GM21737 (cell line): ENCODE measurements at regions not wholly inside any gene's neighbourhood (a gene's known extent, or its start where the extent isn't known, plus 50 kb on each side); places are given as distances from the start of the nearest gene placed in this dataset.

Source experiments
- ATAC-seq: cut with Tn5 transposase; IDR thresholded peaks from one replicate; pipeline ENCODE4 v1.9.1; 2021; ENCODE audit warnings: mild to moderate bottlenecking, moderate library complexity; ENCODE audit not compliant: unreplicated experiment

DNA sequence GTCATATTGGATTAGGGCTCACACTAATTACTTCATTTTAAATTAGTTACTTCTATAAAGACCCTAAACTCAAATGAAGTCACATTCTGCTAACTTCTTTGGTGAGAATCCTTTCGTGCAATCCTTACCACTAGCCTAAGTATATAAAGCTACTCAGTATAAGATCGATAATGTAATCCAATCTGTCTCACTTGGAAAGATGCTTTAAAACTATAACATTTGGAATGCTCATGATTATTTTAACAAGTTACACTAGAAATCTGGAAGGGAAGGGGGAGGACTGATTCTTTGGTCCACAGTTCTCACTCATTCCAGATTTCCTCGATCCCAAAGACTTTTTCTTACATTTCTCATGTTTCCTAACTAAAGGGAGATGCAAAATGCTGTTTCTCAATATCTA lies 336.4 kb upstream of the SLIT2 start:
- no peak for ATAC-seq

DNA sequence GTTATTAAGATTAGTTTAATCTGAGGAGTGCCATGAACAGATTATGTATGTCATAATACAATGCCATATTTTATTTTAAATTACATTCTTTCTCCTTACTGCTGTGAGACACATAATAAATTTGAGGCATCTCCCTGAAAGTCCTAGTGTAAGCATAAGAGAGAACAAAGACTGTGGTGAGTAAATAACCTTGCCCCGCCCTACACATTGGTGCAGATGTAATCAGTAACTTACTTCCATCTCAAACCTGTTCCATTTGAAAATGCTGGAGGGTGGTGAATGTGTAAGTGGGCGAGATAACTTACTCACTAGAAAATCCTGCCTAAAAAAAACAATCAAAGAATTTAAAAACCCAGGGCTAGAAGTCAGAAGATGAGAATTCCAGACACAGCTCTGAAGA lies 338.1 kb upstream of the SLIT2 start:
- ATAC-seq = no peak

DNA sequence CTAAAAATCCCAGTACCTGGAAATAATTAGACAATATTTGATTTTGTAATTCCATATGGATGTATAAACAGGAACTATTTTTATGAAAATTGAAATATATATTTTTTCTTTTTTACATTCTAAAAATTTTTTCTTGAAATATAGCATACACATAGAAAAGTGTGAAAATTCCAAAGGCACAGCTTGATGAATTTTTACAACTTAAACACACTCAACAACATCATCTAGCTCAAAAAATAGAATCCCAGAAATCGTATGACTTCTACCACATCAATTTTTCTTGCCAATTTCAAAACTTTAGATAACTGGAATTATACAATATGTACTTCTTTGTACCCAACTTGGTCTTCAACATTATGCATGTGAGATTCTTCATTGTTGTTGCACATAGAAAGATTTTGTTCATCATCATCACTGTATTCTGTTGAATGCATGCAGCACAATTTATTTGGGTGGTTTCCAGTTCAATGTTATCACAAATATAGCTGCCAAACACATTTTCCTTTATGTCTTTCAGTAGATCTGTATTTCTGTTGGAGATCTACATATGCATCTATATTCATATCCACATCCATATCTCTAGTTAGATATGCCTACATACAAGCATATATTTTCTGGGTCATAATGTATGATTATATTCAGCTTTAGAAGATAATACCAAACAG lies 340.7 kb upstream of the SLIT2 start:
- no peak for ATAC-seq

DNA sequence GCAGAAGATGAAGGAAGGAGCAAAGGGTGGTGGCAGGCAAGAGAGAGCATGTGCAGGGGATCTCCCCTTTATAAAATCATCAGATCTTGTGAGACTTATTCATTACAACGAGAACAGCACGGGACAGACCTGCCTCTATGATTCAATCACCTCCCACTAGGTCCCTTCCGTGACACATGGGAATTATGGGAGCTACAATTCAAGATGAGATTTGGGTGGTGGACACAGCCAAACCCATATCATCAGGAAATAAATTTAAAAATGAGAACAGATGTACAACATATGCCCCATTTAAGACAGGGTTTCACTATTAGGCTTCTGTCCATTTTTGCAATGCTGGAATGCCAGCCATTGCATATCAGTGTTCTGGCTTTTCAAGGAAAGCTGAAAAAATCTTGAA lies 346.7 kb upstream of the SLIT2 start:
- ATAC-seq = no peak

DNA sequence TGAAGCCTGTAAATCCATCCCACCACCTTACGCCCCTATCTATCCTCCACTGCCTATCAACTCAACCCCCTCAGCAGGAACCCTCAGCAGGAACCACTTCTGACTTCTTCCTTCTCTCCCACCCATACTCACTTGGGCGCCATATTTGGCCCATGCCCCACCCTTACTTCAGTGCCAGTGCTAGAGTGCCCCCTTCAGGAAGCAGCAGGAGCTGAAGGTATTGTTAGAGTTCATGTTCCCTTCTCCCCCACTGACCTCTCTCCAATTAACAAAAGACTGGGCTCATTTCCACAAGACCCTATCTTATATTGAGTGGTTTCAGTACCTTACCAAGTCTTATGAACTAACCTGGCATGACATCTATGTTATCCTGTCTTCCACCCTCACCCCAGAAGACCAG lies 363.1 kb upstream of the SLIT2 start:
- ATAC-seq = no peak

DNA sequence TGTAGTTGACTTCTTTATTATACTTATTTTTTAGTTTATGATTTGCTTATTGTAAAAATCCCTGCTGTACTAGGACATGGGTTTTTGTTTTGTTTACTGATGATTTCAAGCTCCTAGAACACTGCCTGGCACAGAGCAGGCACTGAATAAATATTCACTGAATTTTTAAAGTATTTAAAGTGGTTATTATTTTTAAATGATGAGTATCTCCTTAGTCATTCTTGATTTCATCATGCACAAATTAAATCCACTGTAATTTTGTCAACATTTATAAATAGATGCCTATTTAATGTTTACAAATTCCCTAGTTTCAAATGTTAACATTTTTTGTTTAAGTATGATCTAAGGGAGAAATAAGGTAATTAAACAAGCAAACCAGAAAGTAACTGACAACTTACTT lies 367.9 kb upstream of the SLIT2 start:
- no peak for ATAC-seq

DNA sequence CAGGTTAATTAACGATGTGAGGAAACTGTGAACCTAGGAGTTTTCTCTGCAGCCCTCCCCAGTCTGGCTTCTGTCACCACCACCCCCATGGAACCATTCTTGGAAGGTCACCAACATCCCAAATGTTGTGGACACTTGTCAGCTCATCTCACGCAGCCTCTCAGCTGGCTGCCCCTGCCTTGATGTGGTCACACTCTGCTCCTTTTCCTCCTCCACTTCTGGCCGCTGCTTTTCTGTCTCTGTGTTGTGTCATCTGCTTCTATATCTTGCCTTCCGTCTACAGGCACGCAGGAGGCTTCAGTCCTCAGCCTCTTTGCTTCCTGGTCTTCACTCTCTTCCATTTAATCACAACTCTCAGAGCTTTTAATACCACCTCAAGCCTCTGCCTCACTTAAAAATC lies 371.5 kb upstream of the SLIT2 start:
- ATAC-seq = no peak

DNA sequence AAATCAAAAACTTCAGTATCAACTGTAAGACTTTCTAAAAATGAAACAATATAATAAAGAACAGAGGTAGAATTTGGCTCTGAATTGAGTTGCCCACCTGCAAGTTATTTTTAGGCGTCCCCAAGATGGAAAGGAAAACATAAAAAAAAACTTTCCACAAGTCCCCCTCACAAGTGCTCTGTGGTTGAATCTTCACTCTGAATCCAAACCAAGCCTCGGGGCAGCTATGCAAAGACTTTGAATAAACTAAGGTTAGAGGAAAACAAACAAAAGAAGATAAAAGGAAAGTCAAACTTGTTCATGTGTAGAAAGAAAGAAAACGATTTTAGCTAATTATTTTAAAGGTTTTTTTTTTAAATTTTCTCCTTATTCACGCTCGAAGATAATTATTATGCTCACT lies 372.4 kb upstream of the SLIT2 start:
- no peak for ATAC-seq

DNA sequence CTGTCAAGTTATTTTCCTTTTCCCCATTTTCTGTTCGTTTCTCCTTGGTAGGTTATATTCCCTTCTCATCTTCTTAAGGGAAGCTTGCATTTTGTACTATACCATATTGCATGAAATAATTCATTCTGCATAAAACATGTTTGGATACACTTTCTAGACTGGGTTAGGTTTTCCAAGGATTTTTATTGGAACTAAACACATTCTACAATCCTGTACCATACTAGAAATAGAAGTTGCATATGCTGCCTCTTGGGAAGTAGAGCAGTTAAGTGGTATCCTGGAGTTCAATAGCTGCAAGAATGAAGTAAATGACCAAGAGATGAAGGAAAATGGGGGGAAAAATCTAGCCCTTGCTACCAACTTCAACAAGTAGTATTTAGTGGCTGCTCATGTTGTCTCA lies 393.7 kb upstream of the SLIT2 start:
- no peak for ATAC-seq

DNA sequence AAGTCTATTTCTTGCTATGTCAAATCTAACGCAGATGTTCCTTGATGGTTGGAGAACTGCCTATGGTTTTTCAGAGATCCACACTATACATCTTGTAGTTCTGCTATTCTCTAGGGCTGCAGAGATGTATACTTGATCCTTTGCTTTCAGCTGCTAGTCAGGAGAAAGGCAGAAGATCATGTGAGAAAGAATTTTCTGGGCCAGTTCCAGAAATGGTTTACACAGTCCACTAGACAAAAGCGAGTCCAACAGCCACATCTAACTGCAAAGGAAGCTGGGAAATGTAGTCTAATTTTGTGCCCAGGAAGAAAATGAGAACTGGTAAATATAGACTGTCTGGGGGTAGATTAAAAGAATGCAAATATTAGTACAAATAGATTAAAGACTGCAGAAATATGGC lies 394.3 kb upstream of the SLIT2 start:
- ATAC-seq = no peak

DNA sequence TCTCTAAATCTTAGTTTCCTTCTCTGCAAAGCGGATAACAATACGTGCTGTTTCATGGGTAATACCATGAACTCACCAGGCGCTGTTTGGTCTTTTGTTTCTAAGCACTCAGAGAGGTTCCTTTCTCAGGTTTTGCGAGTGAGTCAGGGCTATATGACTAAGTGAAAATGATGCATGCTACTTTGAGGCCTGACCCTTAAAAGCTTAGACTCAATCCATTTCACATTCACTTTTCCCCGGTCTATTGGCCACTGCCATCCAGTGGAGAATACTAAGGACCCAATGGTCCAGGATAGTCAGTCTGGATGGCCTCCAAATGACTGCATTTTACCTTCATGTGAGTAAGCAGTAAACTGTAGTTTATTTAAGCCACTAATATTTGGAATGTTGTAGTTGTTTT lies 400.8 kb upstream of the SLIT2 start:
- ATAC-seq = no peak

DNA sequence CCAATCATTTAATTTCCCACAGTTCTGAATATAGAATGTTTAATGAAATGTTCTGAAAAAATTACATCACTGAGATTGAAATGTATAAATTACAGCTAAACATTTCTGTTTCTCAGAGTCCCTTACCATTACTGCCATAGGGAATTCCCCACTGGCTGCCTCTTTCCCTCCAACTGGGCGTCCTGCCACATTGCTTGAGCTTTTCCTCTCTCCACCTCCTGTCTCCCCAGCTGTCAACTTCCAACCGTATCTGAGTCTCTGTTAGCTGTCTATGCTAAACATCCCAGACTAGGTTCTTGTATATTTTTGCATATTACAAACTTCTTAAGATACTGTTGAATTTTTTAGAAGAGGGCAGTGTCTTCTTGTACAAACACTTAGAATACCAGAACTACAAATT lies 407.3 kb upstream of the SLIT2 start:
- no peak for ATAC-seq

DNA sequence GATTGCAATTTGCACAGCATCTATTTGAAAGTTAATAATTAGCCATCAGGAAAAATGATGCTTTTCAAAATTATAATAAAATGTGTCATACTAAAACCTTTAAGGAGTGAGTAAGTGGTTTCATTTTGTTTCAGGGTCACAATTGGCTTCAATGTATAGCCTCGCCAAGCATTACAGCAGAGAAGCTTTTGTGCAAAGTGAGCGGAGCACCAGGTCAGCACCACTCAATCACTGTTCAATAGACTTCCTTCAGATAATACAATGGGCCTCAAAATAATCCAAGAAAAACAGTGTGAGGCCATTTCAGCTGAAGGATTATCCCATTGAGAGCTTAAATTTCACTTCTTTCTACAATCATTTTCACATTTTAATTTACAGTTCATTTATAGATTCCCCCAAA lies 409.2 kb upstream of the SLIT2 start:
- ATAC-seq = no peak

DNA sequence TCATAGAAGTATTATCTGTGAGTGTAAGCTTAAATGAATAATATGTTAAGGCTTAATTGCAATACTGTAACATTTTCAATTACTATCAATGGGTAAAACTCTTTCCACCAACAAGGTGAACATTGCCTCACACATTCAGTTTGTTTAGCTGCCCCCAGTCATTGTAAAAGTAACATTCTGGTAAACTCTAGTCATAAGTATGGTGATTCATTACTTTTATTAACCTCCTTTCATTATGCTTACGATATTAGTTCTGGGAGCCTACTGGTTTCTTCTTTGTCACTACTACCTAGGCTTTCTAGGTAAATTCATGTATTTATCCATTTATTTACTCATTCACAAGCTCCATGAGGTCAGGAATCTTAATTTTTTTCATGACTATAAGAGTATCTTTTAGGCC lies 412.8 kb upstream of the SLIT2 start:
- no peak for ATAC-seq

DNA sequence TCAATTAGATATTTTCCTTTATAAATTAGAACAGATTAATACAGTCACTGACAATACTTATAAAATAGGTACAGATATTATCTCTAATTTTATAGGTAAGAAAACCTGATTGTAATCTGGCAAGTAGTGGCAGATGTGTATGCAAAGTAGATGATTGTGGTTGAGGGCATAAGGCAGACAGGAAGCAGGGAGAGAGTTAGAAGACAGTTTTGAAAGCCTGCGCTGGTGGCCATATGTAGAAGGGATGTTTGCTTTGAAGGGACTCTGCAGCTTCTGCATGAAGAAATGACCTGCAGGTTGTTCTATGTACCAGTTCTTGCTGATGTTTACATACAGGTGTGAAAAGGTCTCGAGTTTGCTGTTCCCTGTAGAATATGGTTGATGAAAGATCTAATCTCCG lies 416.3 kb upstream of the SLIT2 start:
- no peak for ATAC-seq

DNA sequence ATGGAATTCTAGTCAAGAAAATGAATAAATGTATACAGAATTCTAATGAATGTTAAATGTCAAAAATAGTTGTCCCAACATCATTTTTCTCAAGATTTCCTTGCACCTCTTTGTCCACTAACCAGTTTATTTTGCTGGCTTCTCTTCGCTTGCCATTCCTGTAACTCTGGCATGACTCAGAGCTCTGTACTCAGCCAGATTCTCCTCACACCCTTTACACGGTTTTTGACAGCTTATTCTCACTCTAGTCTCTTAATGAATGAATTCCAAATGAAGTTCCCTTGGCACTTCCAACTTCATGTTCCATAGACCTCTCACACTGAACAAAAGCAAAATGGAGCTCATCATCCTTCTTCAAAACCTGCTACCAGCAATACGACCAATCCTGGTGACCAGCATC lies 419.3 kb upstream of the SLIT2 start:
- ATAC-seq = no peak

DNA sequence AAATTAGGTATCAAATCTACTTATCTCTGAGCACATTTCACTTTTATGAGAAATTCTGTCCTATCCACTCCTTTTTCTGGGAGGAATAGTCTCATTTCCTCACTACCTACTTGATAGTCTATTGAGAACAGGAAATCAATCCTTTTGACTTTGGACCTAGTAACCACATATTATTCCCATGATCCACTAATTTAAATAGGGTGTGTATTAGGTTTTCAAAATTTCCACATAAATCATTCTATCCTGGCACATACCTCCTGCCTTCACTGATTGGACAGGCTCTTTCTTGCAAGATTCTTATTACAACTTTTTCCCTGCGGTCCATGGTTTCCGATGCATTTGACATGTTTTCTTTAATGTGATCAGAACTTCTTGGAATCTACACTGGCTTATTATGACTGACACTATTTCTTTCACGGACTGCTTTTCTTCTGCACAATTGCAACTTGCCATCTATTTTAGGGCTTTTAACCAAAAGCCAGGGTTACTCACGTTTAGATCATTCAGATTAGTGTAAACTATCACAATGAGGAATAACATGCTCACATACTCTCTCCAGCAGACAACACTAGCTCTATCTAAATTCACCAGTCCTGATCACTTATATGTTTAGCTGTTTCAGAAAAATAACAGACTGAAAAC lies 419.9 kb upstream of the SLIT2 start:
- ATAC-seq = no peak

DNA sequence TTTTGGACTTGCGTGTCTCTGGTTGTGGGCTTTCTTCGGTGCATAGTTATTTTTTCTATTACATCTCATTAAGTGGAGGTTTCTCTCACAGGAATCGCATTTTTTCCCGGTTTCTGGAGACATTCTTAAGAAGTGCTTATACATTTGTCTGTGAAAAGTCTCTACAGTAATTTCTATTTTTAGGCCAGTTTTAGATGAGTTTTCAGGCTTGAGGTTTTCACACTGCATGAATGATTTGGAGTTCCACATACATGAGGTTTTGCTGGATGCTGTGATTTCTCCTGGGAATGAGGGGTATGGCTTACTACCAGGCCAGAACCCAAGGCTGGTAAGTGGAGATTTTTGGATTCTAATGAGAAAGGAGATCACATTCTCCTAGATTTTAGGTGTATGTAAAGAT lies 422.6 kb upstream of the SLIT2 start:
- ATAC-seq = no peak

DNA sequence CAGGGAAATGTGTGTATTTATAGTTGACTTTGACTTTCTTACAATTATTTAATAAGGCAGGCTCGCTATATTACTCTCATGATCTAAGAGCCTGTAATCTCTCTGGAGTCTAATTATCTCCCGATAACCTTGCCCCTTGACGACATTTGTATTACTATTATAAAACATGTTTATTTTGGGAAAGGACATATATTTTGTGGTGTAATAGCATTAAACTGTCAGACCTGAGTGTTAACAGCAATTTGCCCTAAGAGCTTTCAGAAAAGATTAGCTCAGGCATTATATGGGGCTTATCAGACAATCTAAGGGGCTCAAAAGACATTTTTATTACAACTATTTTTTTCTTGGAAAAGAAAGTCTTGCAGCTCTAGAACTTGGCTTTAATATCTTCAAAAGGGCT lies 427.9 kb upstream of the SLIT2 start:
- ATAC-seq = no peak

DNA sequence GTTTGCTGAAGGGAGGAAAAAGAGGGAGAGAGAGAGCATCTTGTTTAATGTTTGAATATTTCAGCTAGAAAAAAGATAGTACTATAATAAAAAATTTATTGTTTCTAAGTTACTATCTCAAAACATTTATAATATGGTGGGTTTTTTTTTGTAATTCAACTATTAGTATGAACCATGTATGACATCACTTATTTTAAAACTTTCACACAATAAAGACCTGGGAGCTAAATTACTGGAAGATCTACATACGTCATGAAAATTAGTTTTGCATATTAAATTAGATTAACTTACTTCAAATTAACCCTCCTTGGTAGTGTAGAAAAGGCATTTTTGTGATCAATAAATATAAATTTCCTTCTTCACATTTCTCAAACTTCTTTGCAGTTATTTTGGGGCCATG lies 432.0 kb upstream of the SLIT2 start:
- no peak for ATAC-seq

DNA sequence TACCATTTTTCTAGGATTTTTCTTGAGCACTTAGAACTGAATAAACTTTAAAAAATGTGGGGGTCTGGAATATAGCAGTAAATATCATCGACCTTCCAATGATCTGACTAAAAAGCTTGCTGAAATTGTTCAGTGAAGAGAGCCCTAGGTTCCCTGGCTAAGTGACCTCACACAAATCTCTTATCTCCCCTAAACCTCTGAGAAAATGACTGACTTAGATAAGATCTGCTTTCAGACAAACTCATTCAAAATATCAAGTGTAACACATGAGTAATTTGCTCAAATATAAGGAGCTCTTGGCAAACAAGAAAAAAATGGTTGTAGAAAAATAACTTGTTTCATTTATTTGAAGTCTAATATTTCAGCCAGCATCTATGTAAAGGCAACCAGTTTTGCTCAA lies 441.7 kb upstream of the SLIT2 start:
- no peak for ATAC-seq

DNA sequence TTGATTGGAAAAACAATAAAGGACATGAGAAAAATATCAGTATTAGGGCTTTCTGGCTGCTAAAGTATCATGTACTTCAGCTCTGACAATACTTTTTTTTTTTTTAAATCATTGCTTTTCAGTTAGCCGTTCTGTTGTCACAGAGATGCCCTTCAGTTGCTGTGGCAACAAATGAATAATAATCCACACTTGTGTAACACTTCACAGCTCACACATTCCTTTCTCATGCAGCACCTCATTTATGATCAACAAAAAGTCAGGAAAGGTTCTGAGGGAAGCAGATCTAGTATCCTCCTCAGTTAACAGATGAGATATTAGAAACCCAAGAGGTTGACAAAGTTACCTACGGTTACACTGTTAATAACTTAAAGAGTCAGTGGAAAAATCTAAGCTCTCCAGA lies 444.2 kb upstream of the SLIT2 start:
- no peak for ATAC-seq

DNA sequence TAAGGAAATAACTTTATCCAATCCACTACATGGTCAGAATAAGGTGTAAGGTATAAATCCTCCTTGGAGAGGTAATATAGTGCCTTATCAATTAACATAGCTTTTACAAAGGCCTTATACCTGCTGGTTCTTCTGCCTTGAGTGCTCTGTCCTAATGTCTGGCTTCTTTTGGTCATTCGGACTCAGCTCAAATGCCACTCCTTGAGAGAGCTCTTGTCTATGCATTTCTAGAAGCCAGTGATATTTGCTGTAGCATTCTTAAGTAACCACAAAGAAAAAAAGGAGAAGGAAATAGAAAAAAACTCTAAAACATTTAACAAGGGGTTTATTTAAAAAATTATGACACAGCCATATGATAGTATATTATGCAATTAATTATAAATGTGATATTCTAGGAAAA lies 444.8 kb upstream of the SLIT2 start:
- ATAC-seq = no peak
